B cell (primary cell): ENCODE measurements at regions not wholly inside any gene's neighbourhood (a gene's known extent, or its start where the extent isn't known, plus 50 kb on each side); places are given as distances from the start of the nearest gene placed in this dataset.

ENCODE experiments used
- CTCF ChIP-seq: fragments of 200-600 bp; IDR thresholded peaks from one replicate; pipeline ENCODE4 v1.8.0; 2022; ENCODE audit warnings: antibody characterized with exemption, mild to moderate bottlenecking
- EZH2 ChIP-seq: IDR thresholded peaks from 2 replicates; pipeline ENCODE4 v1.6.1; 2012; ENCODE audit warnings: borderline replicate concordance, low read depth, mild to moderate bottlenecking, moderate library complexity, low read length; ENCODE audit not compliant: insufficient read depth, poor library complexity, severe bottlenecking

DNA sequence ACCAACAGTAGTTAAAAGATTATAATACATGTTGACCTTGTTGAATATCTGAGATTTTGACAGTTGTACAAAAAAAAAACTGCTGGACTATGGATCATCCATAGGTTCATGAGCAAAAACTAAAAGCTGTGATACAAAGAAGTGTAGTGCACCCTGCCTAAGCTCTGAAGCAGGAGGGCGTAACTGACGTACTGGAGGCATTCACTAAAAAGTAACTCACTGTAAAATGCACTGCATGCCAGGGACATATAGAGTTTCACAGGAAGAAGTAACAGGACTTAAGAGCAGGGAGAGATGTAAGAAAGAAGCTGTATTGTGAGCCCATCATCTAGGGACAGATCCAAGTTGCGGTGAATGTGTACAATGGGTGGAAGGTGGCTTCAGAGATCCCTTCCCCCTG is 177.9 kb downstream of the IRS2 start:
- no peak for TF ChIP-seq CTCF
- no peak for TF ChIP-seq EZH2
